Osteocyte (in vitro differentiated cells): ENCODE measurements at regions not wholly inside any gene's neighbourhood (a gene's known extent, or its start where the extent isn't known, plus 50 kb on each side); places are given as distances from the start of the nearest gene placed in this dataset.

ENCODE experiments used
- DNase-seq: peaks from one replicate; pipeline ENCODE4 v3.0.0; 2021; ENCODE audit warnings: mixed read lengths; ENCODE audit not compliant: unreplicated experiment; ENCODE audit errors: extremely low spot score
- H3K27ac Mint-ChIP-seq: one replicate; pipeline ENCODE4 v1.8.0; 2021; ENCODE audit warnings: mild to moderate bottlenecking, mixed read lengths; ENCODE audit not compliant: unreplicated experiment
- H3K27me3 Mint-ChIP-seq: one replicate; pipeline ENCODE4 v1.8.0; 2021; ENCODE audit warnings: mixed read lengths; ENCODE audit not compliant: unreplicated experiment
- H3K36me3 Mint-ChIP-seq: one replicate; pipeline ENCODE4 v1.8.0; 2021; ENCODE audit warnings: mixed read lengths; ENCODE audit not compliant: unreplicated experiment
- H3K4me1 Mint-ChIP-seq: one replicate; pipeline ENCODE4 v1.8.0; 2021; ENCODE audit warnings: mixed read lengths; ENCODE audit not compliant: unreplicated experiment
- H3K4me3 Mint-ChIP-seq: one replicate; pipeline ENCODE4 v1.8.0; 2021; ENCODE audit warnings: mild to moderate bottlenecking, moderate library complexity, mixed read lengths; ENCODE audit not compliant: unreplicated experiment
- H3K9me3 Mint-ChIP-seq: one replicate; pipeline ENCODE4 v1.8.0; 2021; ENCODE audit warnings: mixed read lengths; ENCODE audit not compliant: unreplicated experiment
- TF ChIP-seq, protein P1 (sequence below): fragments of 200-600 bp; sonication (generic); IDR thresholded peaks from 2 replicates; pipeline ENCODE4 v1.5.0; 2021; ENCODE audit warnings: antibody characterized with exemption, mild to moderate bottlenecking, moderate library complexity

- H3K27me3 Mint-ChIP-seq = no peaks in the 10 kb centered on the region
- no peaks in the 10 kb centered on the region for H3K36me3 Mint-ChIP-seq
- H3K27ac Mint-ChIP-seq = peak overlapping the region; percentile 96
- H3K4me3 Mint-ChIP-seq = peak overlapping the region; percentile 74
- no peak for DNase-seq
- TF ChIP-seq, protein P1, sequence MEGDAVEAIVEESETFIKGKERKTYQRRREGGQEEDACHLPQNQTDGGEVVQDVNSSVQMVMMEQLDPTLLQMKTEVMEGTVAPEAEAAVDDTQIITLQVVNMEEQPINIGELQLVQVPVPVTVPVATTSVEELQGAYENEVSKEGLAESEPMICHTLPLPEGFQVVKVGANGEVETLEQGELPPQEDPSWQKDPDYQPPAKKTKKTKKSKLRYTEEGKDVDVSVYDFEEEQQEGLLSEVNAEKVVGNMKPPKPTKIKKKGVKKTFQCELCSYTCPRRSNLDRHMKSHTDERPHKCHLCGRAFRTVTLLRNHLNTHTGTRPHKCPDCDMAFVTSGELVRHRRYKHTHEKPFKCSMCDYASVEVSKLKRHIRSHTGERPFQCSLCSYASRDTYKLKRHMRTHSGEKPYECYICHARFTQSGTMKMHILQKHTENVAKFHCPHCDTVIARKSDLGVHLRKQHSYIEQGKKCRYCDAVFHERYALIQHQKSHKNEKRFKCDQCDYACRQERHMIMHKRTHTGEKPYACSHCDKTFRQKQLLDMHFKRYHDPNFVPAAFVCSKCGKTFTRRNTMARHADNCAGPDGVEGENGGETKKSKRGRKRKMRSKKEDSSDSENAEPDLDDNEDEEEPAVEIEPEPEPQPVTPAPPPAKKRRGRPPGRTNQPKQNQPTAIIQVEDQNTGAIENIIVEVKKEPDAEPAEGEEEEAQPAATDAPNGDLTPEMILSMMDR = no peak
- H3K9me3 Mint-ChIP-seq = no peaks in the 10 kb centered on the region
- H3K4me1 Mint-ChIP-seq = peaks cover 19% of the 10 kb centered on the region
Measured at GRCh38 chr1:173122344-173122935, 71.7 kb upstream of the TNFSF18 start.

DNA sequence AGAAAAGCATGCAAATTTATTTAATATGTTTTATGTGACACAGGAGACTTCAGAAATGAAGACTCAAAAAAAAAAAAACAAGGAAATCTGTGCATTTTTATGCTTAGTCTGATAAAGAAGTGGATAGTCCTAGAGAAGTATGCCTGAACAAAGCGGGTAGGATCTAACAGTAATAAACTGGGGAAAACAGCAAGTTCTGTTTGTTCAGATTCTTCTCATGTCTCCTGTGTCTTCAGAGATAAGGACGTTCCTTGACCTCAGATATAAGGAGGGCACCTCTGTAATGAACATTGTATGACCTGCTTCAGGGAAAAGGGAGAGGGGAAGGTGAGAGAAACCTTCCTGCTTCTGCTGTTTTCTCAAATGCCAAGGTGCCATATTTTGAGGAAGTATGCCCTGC lies 67.7 kb upstream of the TNFSF18 start:
- Mint-ChIP-seq H3K36me3 (no peaks in the 10 kb centered on the region), H3K27ac (no peak overlapping the region), H3K27me3 (no peaks in the 10 kb centered on the region)

DNA sequence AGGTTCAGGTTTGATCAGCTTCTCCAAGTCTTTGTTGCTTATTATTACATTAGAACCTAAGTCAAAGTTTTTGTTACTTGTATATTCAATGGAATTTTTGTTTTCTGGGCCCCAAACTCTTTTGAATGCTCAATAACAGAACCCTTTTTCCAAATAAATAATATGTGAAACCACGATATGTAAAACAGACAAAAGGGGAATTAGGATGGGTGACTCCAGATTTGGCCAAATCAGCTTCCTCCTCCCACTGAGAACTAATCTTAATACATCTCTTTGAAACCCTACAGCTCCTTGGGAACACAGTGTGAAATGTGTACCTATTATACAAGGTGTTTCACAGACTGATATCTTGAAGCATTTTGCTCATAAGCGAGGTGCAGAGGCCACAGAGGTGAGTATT lies 67.0 kb upstream of the TNFSF18 start:
- DNase-seq = no peak
- H3K4me3 Mint-ChIP-seq = no peak overlapping the region
- H3K36me3 Mint-ChIP-seq = no peaks in the 10 kb centered on the region
- TF ChIP-seq, protein P1 = no peak
- H3K9me3 Mint-ChIP-seq = no peaks in the 10 kb centered on the region
- no peak overlapping the region for H3K27ac Mint-ChIP-seq
- H3K27me3 Mint-ChIP-seq = no peaks in the 10 kb centered on the region
- peaks cover 10% of the 10 kb centered on the region for H3K4me1 Mint-ChIP-seq

More for the DNA sequence above, 67.7 kb upstream of the TNFSF18 start:
- no peak for DNase-seq
- Mint-ChIP-seq H3K4me1 (peaks cover 16% of the 10 kb centered on the region), H3K9me3 (no peaks in the 10 kb centered on the region), H3K4me3 (no peak overlapping the region)
- TF ChIP-seq, protein P1 = no peak

DNA sequence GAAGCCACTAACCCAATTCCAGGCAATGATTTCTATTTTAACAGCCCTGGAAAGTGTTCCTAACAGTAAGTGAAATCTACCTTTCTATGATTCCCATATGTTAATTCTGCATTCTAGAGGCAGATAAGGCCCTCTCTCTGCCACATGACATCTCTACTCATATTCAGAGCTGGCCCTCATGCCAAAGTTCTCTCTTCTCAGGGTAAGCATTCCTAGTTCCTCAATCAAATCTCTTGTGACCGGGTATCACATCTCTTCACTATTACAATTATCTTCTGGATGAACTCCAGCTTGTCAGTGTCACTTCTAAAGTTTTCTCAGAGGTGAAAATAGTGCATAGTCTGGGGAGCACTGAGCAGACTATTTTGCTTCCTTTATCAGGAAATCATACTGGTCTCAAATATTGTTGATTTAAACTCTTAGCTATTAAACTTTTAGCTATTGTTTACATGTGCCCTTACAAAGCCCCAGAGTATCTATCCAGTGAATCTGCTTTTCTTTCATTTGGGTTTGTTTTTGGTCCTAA lies 66.4 kb upstream of the TNFSF18 start:
- Mint-ChIP-seq H3K27ac (no peak overlapping the region), H3K36me3 (no peaks in the 10 kb centered on the region), H3K4me1 (peaks cover 4% of the 10 kb centered on the region), H3K4me3 (no peak overlapping the region), H3K27me3 (no peaks in the 10 kb centered on the region), H3K9me3 (no peaks in the 10 kb centered on the region)
- no peak for DNase-seq
- TF ChIP-seq, protein P1 = no peak

DNA sequence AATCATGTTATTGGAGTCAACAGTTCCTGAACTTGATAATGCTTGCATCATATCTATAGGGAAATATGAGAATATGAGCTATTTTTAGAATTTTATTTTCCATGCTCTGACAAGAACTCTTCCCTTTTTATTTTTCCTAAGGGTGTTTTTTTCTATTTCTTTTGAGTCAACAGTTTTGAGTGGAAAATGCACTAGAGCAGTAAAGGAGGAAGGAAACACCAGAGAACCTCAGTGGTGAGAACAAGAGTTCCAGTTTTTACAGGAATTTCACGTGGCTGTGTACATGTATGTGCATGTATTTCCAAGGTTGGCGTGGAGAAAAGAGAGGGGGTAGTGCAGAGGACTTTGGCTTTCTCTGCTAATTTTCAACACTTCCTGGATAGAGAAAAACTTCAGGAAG lies 63.6 kb upstream of the TNFSF18 start:
- H3K36me3 Mint-ChIP-seq = no peaks in the 10 kb centered on the region
- TF ChIP-seq, protein P1 = no peak
- H3K27me3 Mint-ChIP-seq = no peaks in the 10 kb centered on the region
- H3K4me1 Mint-ChIP-seq = peaks cover 4% of the 10 kb centered on the region
- H3K4me3 Mint-ChIP-seq = no peak overlapping the region
- DNase-seq = no peak
- H3K27ac Mint-ChIP-seq = no peak overlapping the region
- peaks cover 9% of the 10 kb centered on the region for H3K9me3 Mint-ChIP-seq
